GM18502 (cell line): ENCODE measurements at regions not wholly inside any gene's neighbourhood (a gene's known extent, or its start where the extent isn't known, plus 50 kb on each side); places are given as distances from the start of the nearest gene placed in this dataset.

Source experiments
- ATAC-seq: cut with Tn5 transposase; IDR thresholded peaks from one replicate; pipeline ENCODE4 v1.9.1; 2021; ENCODE audit warnings: mild to moderate bottlenecking; ENCODE audit not compliant: unreplicated experiment, poor library complexity

GRCh38 chr16:80150978-80151721 lies 389.6 kb upstream of the DYNLRB2 start:
- ATAC-seq, result no peak

GRCh38 chr16:80148826-80149225 lies 392.0 kb upstream of the DYNLRB2 start:
- no peak for ATAC-seq

GRCh38 chr16:80147026-80147655 lies 393.7 kb upstream of the DYNLRB2 start:
- no peak for ATAC-seq

GRCh38 chr16:80144191-80144590 lies 396.6 kb upstream of the DYNLRB2 start:
- peak; percentile 100 for ATAC-seq

GRCh38 chr16:80142940-80143339 lies 397.9 kb upstream of the DYNLRB2 start:
- no peak for ATAC-seq

- ATAC-seq, result no peak
Observed at GRCh38 chr16:80142281-80142680, 398.5 kb upstream of the DYNLRB2 start.

GRCh38 chr16:80129791-80130190 lies 411.0 kb upstream of the DYNLRB2 start:
- ATAC-seq, result no peak

- ATAC-seq, result no peak
Observed at GRCh38 chr16:80125677-80126076, 415.1 kb upstream of the DYNLRB2 start.

- no peak for ATAC-seq
Observed at GRCh38 chr16:80123189-80123588, 417.6 kb upstream of the DYNLRB2 start.

GRCh38 chr16:80122115-80122514 lies 418.7 kb upstream of the DYNLRB2 start:
- no peak for ATAC-seq

GRCh38 chr16:80121522-80121909 lies 419.3 kb upstream of the DYNLRB2 start:
- no peak for ATAC-seq

- no peak for ATAC-seq
Observed at GRCh38 chr16:80120899-80121521, 419.8 kb upstream of the DYNLRB2 start.

GRCh38 chr16:80117556-80118130 lies 423.1 kb upstream of the DYNLRB2 start:
- ATAC-seq, result no peak

- no peak for ATAC-seq
Observed at GRCh38 chr16:80116711-80117110, 424.1 kb upstream of the DYNLRB2 start.

GRCh38 chr16:80114699-80115098 lies 426.1 kb upstream of the DYNLRB2 start:
- peak; percentile 68 for ATAC-seq

- ATAC-seq, result no peak
Observed at GRCh38 chr16:80113873-80114574, 426.8 kb upstream of the DYNLRB2 start.

- ATAC-seq, result no peak
Observed at GRCh38 chr16:80109581-80109980, 431.2 kb upstream of the DYNLRB2 start.

- no peak for ATAC-seq
Observed at GRCh38 chr16:80107900-80108299, 432.9 kb upstream of the DYNLRB2 start.

GRCh38 chr16:80105751-80106150 lies 435.0 kb upstream of the DYNLRB2 start:
- no peak for ATAC-seq

- ATAC-seq, result no peak
Observed at GRCh38 chr16:80105160-80105559, 435.6 kb upstream of the DYNLRB2 start.

GRCh38 chr16:80104401-80104800 lies 436.4 kb upstream of the DYNLRB2 start:
- ATAC-seq, result no peak
